Smooth muscle cell (in vitro differentiated cells): ENCODE measurements at regions not wholly inside any gene's neighbourhood (a gene's known extent, or its start where the extent isn't known, plus 50 kb on each side); places are given as distances from the start of the nearest gene placed in this dataset.

Experiments
- DNase-seq: peaks from one replicate; lab custom pipeline; 2025; ENCODE audit not compliant: unreplicated experiment; lab: John Stamatoyannopoulos, UW
- H2AFZ ChIP-seq: fragments of 200-600 bp; sonication (generic); 2 replicates; pipeline ENCODE4 v1.6.0; 2016; ENCODE audit warnings: antibody characterized with exemption, low read depth, mild to moderate bottlenecking
- H3F3A ChIP-seq: fragments of 200-600 bp; sonication (generic); 2 replicates; pipeline ENCODE4 v1.6.0; 2017; ENCODE audit warnings: antibody characterized with exemption, low read depth
- H3K27ac ChIP-seq: fragments of 200-600 bp; sonication (generic); 2 replicates; pipeline ENCODE4 v1.5.1; 2016; ENCODE audit warnings: low read depth, mild to moderate bottlenecking
- H3K27me3 ChIP-seq: fragments of 200-600 bp; sonication (generic); 2 replicates; pipeline ENCODE4 v1.6.1; 2016; ENCODE audit warnings: low read depth, mild to moderate bottlenecking
- H3K36me3 ChIP-seq: fragments of 200-600 bp; sonication (generic); 2 replicates; pipeline ENCODE4 v1.5.1; 2016; ENCODE audit warnings: low read depth
- H3K4me1 ChIP-seq: fragments of 200-600 bp; sonication (generic); 2 replicates; pipeline ENCODE4 v1.5.1; 2016; ENCODE audit warnings: low read depth
- H3K4me2 ChIP-seq: fragments of 200-600 bp; sonication (generic); 2 replicates; pipeline ENCODE4 v1.6.0; 2016; ENCODE audit warnings: mild to moderate bottlenecking
- H3K4me3 ChIP-seq: fragments of 200-600 bp; sonication (generic); 2 replicates; pipeline ENCODE4 v1.5.1; 2016; ENCODE audit warnings: mild to moderate bottlenecking
- H3K79me2 ChIP-seq: fragments of 200-600 bp; sonication (generic); 2 replicates; pipeline ENCODE4 v1.6.0; 2016; ENCODE audit warnings: low read depth, mild to moderate bottlenecking
- H3K9ac ChIP-seq: fragments of 200-600 bp; sonication (generic); 2 replicates; pipeline ENCODE4 v1.6.0; 2016; ENCODE audit warnings: low read depth
- H3K9me3 ChIP-seq: fragments of 200-600 bp; sonication (generic); replicated peaks from 2 replicates; pipeline ENCODE4 v1.5.1; 2016; ENCODE audit warnings: low read depth
- H4K20me1 ChIP-seq: fragments of 200-600 bp; sonication (generic); 2 replicates; pipeline ENCODE4 v1.6.0; 2016; ENCODE audit warnings: low read depth
- CTCF ChIP-seq: fragments of 200-600 bp; sonication (generic); IDR thresholded peaks from 2 replicates; pipeline ENCODE4 v1.5.1; 2017; ENCODE audit warnings: borderline replicate concordance, mild to moderate bottlenecking, antibody characterized with exemption; ENCODE audit not compliant: insufficient read depth, poor library complexity, severe bottlenecking
- WGBS: methylation state at CpG from one replicate; pipeline ENCODE4 v1.1.7; 2016; ENCODE audit warnings: low lambda C conversion rate; 5-methylcytosine and 5-hydroxymethylcytosine counted together

- Histone ChIP-seq H3K4me2 (peak overlapping the region; percentile 60), H3K27me3 (no peaks in the 10 kb centered on the region), H3K4me1 (peaks cover 5% of the 10 kb centered on the region), H3K36me3 (no peaks in the 10 kb centered on the region), H3K79me2 (no peaks in the 10 kb centered on the region), H3K27ac (no peak overlapping the region), H3K9ac (no peak overlapping the region), H4K20me1 (no peaks in the 10 kb centered on the region), H3K4me3 (no peak overlapping the region), H3K9me3 (no peaks in the 10 kb centered on the region), H3F3A (no peaks in the 10 kb centered on the region), H2AFZ (peak overlapping the region; percentile 40)
- WGBS, result 29% methylated on average over 1 of the region's 1 CpG
- peak; percentile 53 for TF ChIP-seq CTCF
- no peak for DNase-seq
Observed at GRCh38 chr3:178325330-178325729, 210.9 kb upstream of the KCNMB2 start.

- Histone ChIP-seq H3K27ac (no peak overlapping the region), H3K79me2 (no peaks in the 10 kb centered on the region), H3F3A (no peaks in the 10 kb centered on the region), H2AFZ (no peak overlapping the region), H3K36me3 (no peaks in the 10 kb centered on the region), H3K9me3 (no peaks in the 10 kb centered on the region), H3K9ac (no peak overlapping the region), H3K4me3 (no peak overlapping the region), H3K4me1 (peaks cover 5% of the 10 kb centered on the region), H3K27me3 (no peaks in the 10 kb centered on the region), H4K20me1 (no peaks in the 10 kb centered on the region), H3K4me2 (no peak overlapping the region)
- DNase-seq, result no peak
- 100% methylated on average over 1 of the region's 1 CpG for WGBS
- TF ChIP-seq CTCF, result no peak
Observed at GRCh38 chr3:178329936-178330335, 206.3 kb upstream of the KCNMB2 start.

- 100% methylated on average over 3 of the region's 3 CpGs for WGBS
- no peak for TF ChIP-seq CTCF
- no peaks in the 10 kb centered on the region for H3K27me3 ChIP-seq
- H2AFZ ChIP-seq, result no peak overlapping the region
- H3K4me1 ChIP-seq, result no peaks in the 10 kb centered on the region
- H3K9me3 ChIP-seq, result no peaks in the 10 kb centered on the region
- H3F3A ChIP-seq, result no peaks in the 10 kb centered on the region
- H3K9ac ChIP-seq, result no peak overlapping the region
- no peak overlapping the region for H3K27ac ChIP-seq
- H3K4me2 ChIP-seq, result no peak overlapping the region
- H3K36me3 ChIP-seq, result no peaks in the 10 kb centered on the region
- H3K79me2 ChIP-seq, result no peaks in the 10 kb centered on the region
- H3K4me3 ChIP-seq, result no peak overlapping the region
- no peaks in the 10 kb centered on the region for H4K20me1 ChIP-seq
- no peak for DNase-seq
Observed at GRCh38 chr3:178334239-178334638, 202.0 kb upstream of the KCNMB2 start.

- Histone ChIP-seq H3K27ac (no peak overlapping the region), H3K27me3 (no peaks in the 10 kb centered on the region), H2AFZ (no peak overlapping the region), H3K4me2 (no peak overlapping the region), H3K36me3 (no peaks in the 10 kb centered on the region), H3K9ac (no peak overlapping the region), H4K20me1 (no peaks in the 10 kb centered on the region), H3K9me3 (no peaks in the 10 kb centered on the region), H3K4me1 (no peaks in the 10 kb centered on the region), H3F3A (no peaks in the 10 kb centered on the region), H3K79me2 (no peaks in the 10 kb centered on the region), H3K4me3 (no peak overlapping the region)
- TF ChIP-seq CTCF, result no peak
- 71% methylated on average over 1 of the region's 1 CpG for WGBS
- no peak for DNase-seq
Observed at GRCh38 chr3:178336336-178336735, 199.9 kb upstream of the KCNMB2 start.
